ENCODE measurements at regions not wholly inside any gene's neighbourhood (a gene's known extent, or its start where the extent isn't known, plus 50 kb on each side); places are given as distances from the start of the nearest gene placed in this dataset.
A peak's percentile ranks its signal among the peaks of the same experiment; 100 is the strongest.

DNA sequence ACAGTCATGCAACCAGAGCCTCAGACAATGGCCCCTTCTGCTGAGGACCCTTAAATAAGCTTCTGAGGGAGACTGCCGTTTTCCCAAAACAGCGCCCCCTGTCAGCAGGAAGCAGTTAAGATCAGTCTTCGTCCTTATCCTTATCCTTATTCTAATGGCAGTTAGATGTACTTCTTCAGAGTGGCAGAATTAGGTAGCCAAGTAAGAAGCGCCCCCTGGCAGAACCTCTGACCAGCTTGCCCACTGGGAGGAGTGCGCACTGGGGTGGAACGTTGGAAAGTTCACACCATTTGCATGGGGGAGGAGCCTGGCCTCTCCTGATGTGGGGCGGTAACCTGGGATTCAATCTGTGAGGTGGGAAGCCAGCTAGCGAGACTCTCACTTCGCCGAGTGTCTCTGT is 133.6 kb upstream of the QRFPR start:
- TF ChIP-seq CTCF (conservative IDR thresholded peaks at IDR 0.05; ENCODE audit: low read depth, low read length) (0 out of 2 replicates have a peak, but pooled peaks have one; percentile 34), EZH2 (IDR thresholded peaks at IDR 0.05; ENCODE audit: borderline replicate concordance, low read depth, low read length, poor library complexity, severe bottlenecking) (no peak)
